ENCODE measurements at regions not wholly inside any gene's neighbourhood (a gene's known extent, or its start where the extent isn't known, plus 50 kb on each side); places are given as distances from the start of the nearest gene placed in this dataset.
"Not testable (repeated sequence)": the region's sequence is repeated elsewhere in the genome, so short reads cannot be mapped to it uniquely, and the experiment has no call there.

- 83% methylated on average over 5 of the region's 5 CpGs; no CpG with 5 or more reads in 1 of the 2 donors for WGBS, 2 donors
- not testable (repeated sequence) for H3K27me3 ChIP-seq, DNase-seq
Observed at GRCh38 chr21:14008436-14008835, 202.3 kb downstream of the LIPI start.

GRCh38 chr21:14008006-14008405 lies 202.7 kb downstream of the LIPI start:
- H3K4me1 ChIP-seq; H3K27ac ChIP-seq; H3K27me3 ChIP-seq; intact Hi-C loops (cut with DNase I; ENCODE audit: low total_unique reads); H3K36me3 ChIP-seq (ENCODE audit: low read depth, missing control alignments); H3K9me3 ChIP-seq; DNase-seq; H3K4me3 ChIP-seq: not testable (repeated sequence)
- 91% methylated on average over 13 to 15 of the region's 17 CpGs for WGBS, 2 donors

More at GRCh38 chr21:14008436-14008835, 202.3 kb downstream of the LIPI start:
- H3K36me3 ChIP-seq (ENCODE audit: low read depth, missing control alignments); H3K9me3 ChIP-seq; H3K27ac ChIP-seq; intact Hi-C loops (cut with DNase I; ENCODE audit: low total_unique reads); H3K4me3 ChIP-seq; H3K4me1 ChIP-seq: not testable (repeated sequence)

- H3K4me3 ChIP-seq; H3K36me3 ChIP-seq (ENCODE audit: low read depth, missing control alignments); DNase-seq; H3K9me3 ChIP-seq; H3K27ac ChIP-seq; intact Hi-C loops (cut with DNase I; ENCODE audit: low total_unique reads); H3K27me3 ChIP-seq; H3K4me1 ChIP-seq: not testable (repeated sequence)
- WGBS, 2 donors, result 89 to 93% methylated on average over 2 to 6 of the region's 7 CpGs
Observed at GRCh38 chr21:14006144-14006543, 204.6 kb downstream of the LIPI start.

- 79 to 91% methylated on average over 5 to 9 of the region's 9 CpGs for WGBS, 2 donors
- DNase-seq; H3K4me3 ChIP-seq; intact Hi-C loops (cut with DNase I; ENCODE audit: low total_unique reads); H3K27me3 ChIP-seq; H3K36me3 ChIP-seq (ENCODE audit: low read depth, missing control alignments); H3K27ac ChIP-seq; H3K4me1 ChIP-seq; H3K9me3 ChIP-seq: not testable (repeated sequence)
Observed at GRCh38 chr21:13986996-13987958, 223.5 kb downstream of the LIPI start.

GRCh38 chr21:13985865-13986863 lies 224.6 kb downstream of the LIPI start:
- H3K36me3 ChIP-seq (ENCODE audit: low read depth, missing control alignments); H3K9me3 ChIP-seq; DNase-seq; intact Hi-C loops (cut with DNase I; ENCODE audit: low total_unique reads); H3K4me1 ChIP-seq; H3K27me3 ChIP-seq; H3K4me3 ChIP-seq; H3K27ac ChIP-seq: not testable (repeated sequence)
- WGBS, 2 donors, result 79 to 87% methylated on average over 9 to 10 of the region's 10 CpGs

GRCh38 chr21:13985137-13985864 lies 225.5 kb downstream of the LIPI start:
- H3K27me3 ChIP-seq; H3K36me3 ChIP-seq (ENCODE audit: low read depth, missing control alignments); DNase-seq; H3K9me3 ChIP-seq; H3K4me3 ChIP-seq; H3K4me1 ChIP-seq; H3K27ac ChIP-seq; intact Hi-C loops (cut with DNase I; ENCODE audit: low total_unique reads): not testable (repeated sequence)
- 82 to 83% methylated on average over 9 of the region's 9 CpGs for WGBS, 2 donors

- H3K36me3 ChIP-seq (ENCODE audit: low read depth, missing control alignments); intact Hi-C loops (cut with DNase I; ENCODE audit: low total_unique reads); H3K27me3 ChIP-seq; H3K27ac ChIP-seq; H3K4me3 ChIP-seq; DNase-seq; H3K9me3 ChIP-seq; H3K4me1 ChIP-seq: not testable (repeated sequence)
- 78% methylated on average over 4 of the region's 5 CpGs; no CpG with 5 or more reads in 1 of the 2 donors for WGBS, 2 donors
Observed at GRCh38 chr21:13984728-13985127, 226.0 kb downstream of the LIPI start.

GRCh38 chr21:13981176-13982087 lies 229.3 kb downstream of the LIPI start:
- intact Hi-C loops (cut with DNase I; ENCODE audit: low total_unique reads); H3K9me3 ChIP-seq; H3K27me3 ChIP-seq; H3K36me3 ChIP-seq (ENCODE audit: low read depth, missing control alignments); DNase-seq; H3K4me1 ChIP-seq; H3K27ac ChIP-seq: not testable (repeated sequence)
- H3K4me3 ChIP-seq, result peak overlapping the region in 1 of 2 donors; percentile 17
- WGBS, 2 donors, result 51 to 58% methylated on average over 11 to 34 of the region's 48 CpGs

Data from testis (tissue), 2 donors.